ENCODE measurements at regions not wholly inside any gene's neighbourhood (a gene's known extent, or its start where the extent isn't known, plus 50 kb on each side); places are given as distances from the start of the nearest gene placed in this dataset.

DNA sequence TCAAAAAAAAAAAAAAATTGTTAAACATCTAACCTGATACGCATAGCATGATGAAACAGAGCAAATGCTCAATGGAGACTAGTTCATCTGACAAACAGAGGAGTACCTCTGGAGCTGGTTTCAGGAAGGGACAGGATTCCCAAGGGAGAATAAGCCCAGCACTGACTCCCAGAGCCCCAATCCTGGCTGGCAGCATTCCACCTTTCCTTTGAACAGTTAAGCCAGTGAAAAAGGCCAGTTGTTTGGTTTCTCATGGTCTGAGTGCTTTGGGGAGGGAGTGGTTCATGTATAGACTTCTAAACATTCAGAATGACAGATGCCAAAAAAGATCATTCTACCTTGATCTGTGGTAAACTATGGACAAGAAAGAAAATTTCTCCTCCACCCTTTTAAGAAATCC is 277.9 kb upstream of the RARB start:
- TF ChIP-seq, protein P1, sequence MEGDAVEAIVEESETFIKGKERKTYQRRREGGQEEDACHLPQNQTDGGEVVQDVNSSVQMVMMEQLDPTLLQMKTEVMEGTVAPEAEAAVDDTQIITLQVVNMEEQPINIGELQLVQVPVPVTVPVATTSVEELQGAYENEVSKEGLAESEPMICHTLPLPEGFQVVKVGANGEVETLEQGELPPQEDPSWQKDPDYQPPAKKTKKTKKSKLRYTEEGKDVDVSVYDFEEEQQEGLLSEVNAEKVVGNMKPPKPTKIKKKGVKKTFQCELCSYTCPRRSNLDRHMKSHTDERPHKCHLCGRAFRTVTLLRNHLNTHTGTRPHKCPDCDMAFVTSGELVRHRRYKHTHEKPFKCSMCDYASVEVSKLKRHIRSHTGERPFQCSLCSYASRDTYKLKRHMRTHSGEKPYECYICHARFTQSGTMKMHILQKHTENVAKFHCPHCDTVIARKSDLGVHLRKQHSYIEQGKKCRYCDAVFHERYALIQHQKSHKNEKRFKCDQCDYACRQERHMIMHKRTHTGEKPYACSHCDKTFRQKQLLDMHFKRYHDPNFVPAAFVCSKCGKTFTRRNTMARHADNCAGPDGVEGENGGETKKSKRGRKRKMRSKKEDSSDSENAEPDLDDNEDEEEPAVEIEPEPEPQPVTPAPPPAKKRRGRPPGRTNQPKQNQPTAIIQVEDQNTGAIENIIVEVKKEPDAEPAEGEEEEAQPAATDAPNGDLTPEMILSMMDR (IDR thresholded peaks at IDR 0.05) = no peak
- TF ChIP-seq POLR2A (IDR thresholded peaks at IDR 0.05) = no peak
